H1 (cell line): ENCODE measurements at regions not wholly inside any gene's neighbourhood (a gene's known extent, or its start where the extent isn't known, plus 50 kb on each side); places are given as distances from the start of the nearest gene placed in this dataset.

Source experiments
- ASH2L ChIP-seq: fragments of 200-600, 300-600 bp; sonication (generic); IDR thresholded peaks from one replicate; pipeline ENCODE4 v1.7.1; 2017; ENCODE audit warnings: low read length
- CHD1 ChIP-seq: IDR thresholded peaks from 2 replicates; pipeline ENCODE4 v1.6.1; 2012; ENCODE audit warnings: low read depth, low read length, improper control_type of control experiment
- CTCF ChIP-seq, 3 experiments: IDR thresholded peaks; 1 replicate in 2 of 3; 2 replicates in 1 of 3; pipeline versions ENCODE4 v1.5.1 to v1.6.1; 2011; ENCODE audit warnings: low read length in 3 of 3, mild to moderate bottlenecking in 3 of 3, inconsistent platforms in 2 of 3, low read depth in 1 of 3, moderate library complexity in 1 of 3; ENCODE audit not compliant: insufficient read depth in 1 of 3; ENCODE audit errors: control extremely low read depth in 1 of 3
- EGR1 ChIP-seq: IDR thresholded peaks from 2 replicates; pipeline ENCODE4 v1.6.1; 2011; ENCODE audit warnings: low read depth, low read length, borderline replicate concordance
- EZH2 ChIP-seq: fragments of 200-600 bp; sonication (generic); IDR thresholded peaks from 2 replicates; pipeline ENCODE4 v1.7.1; 2012; ENCODE audit warnings: low read depth, mild to moderate bottlenecking, moderate library complexity, low read length, inconsistent platforms; ENCODE audit not compliant: severe bottlenecking
- HDAC6 ChIP-seq: IDR thresholded peaks from one replicate; pipeline ENCODE4 v1.7.1; 2012; ENCODE audit warnings: low read depth, mild to moderate bottlenecking, inconsistent platforms, low read length, moderate library complexity
- JUND ChIP-seq: IDR thresholded peaks from 2 replicates; pipeline ENCODE4 v1.6.1; 2011; ENCODE audit warnings: mild to moderate bottlenecking, improper control_type of control experiment, low read length
- POLR2A ChIP-seq, 2 experiments: IDR thresholded peaks; 1 replicate in 1 of 2; 2 replicates in 1 of 2; pipeline ENCODE4 v1.6.1; 2011; ENCODE audit warnings: low read depth in 2 of 2, low read length in 2 of 2, mild to moderate bottlenecking in 2 of 2; ENCODE audit errors: control extremely low read depth in 1 of 2
- POU5F1 ChIP-seq: IDR thresholded peaks from 2 replicates; pipeline ENCODE4 v1.6.1; 2011; ENCODE audit warnings: low read depth, mild to moderate bottlenecking, low read length, moderate library complexity
- RXRA ChIP-seq: IDR thresholded peaks from 2 replicates; pipeline ENCODE4 v1.6.1; 2011; ENCODE audit warnings: low read depth, mild to moderate bottlenecking, low read length, moderate library complexity; ENCODE audit not compliant: insufficient read depth
- TAF1 ChIP-seq: IDR thresholded peaks from 2 replicates; pipeline ENCODE4 v1.6.1; 2011; ENCODE audit warnings: mild to moderate bottlenecking, low read depth, low read length
- USF2 ChIP-seq: IDR thresholded peaks from 2 replicates; pipeline ENCODE4 v1.6.1; 2011; ENCODE audit warnings: low read length, improper control_type of control experiment

- TF ChIP-seq EZH2 (no peak), POLR2A (IDR thresholded peaks at IDR 0.05; ENCODE audit: control extremely low read depth in 1 of 2, low read depth in 2 of 2, low read length in 2 of 2) (no peak), TAF1 (no peak), CTCF (IDR thresholded peaks at IDR 0.05; ENCODE audit: control extremely low read depth in 1 of 3, insufficient read depth in 1 of 3, low read depth in 1 of 3, low read length in 3 of 3) (no peak), POU5F1 (no peak), ASH2L (no peak), JUND (no peak), HDAC6 (no peak), EGR1 (no peak), RXRA (no peak), CHD1 (no peak), USF2 (no peak)
These were observed 928.7 kb downstream of the SLC4A3 start for GRCh38 chr2:220555961-220556630.
